ENCODE measurements at regions not wholly inside any gene's neighbourhood (a gene's known extent, or its start where the extent isn't known, plus 50 kb on each side); places are given as distances from the start of the nearest gene placed in this dataset.
A peak's percentile ranks its signal among the peaks of the same experiment; 100 is the strongest.

- H3K4me3 ChIP-seq (ENCODE audit: extremely low read depth in 1 of 4, insufficient read depth in 2 of 4, low read depth in 3 of 4, low read length in 4 of 4), result no peak overlapping the region
- H2BK5ac ChIP-seq (ENCODE audit: low read depth, low read length), result no peak overlapping the region
- H3K27ac ChIP-seq (ENCODE audit: low read depth, low read length), result no peak overlapping the region
- WGBS, 2 experiments (ENCODE audit: extremely low coverage in 1 of 2, insufficient coverage in 1 of 2, insufficient read length in 1 of 2, insufficient replicate concordance in 2 of 2, low coverage in 1 of 2, low lambda C conversion rate in 2 of 2, missing lambda C conversion rate in 1 of 2), result 47% methylated on average over 11 of the region's 11 CpGs; no CpG with 5 or more reads in 1 of the 2 experiments
- H2BK120ac ChIP-seq (replicated peaks; ENCODE audit: low read depth, low read length), result no peak overlapping the region
- H4K8ac ChIP-seq (ENCODE audit: extremely low read depth, insufficient read depth, low read length), result no peak overlapping the region
- H4K5ac ChIP-seq (ENCODE audit: insufficient read length, low read depth, low read length), result no peak overlapping the region
- H3K79me1 ChIP-seq (ENCODE audit: low read depth, low read length), result no peaks in the 10 kb centered on the region
- H2BK12ac ChIP-seq (ENCODE audit: low read depth, low read length), result no peak overlapping the region
- H3K56ac ChIP-seq (replicated peaks; ENCODE audit: insufficient read length, low read depth, low read length), result no peak overlapping the region
- no peaks in the 10 kb centered on the region for H3K4me1 ChIP-seq (replicated peaks in 1 of 4; ENCODE audit: control insufficient read depth in 3 of 4, insufficient read depth in 4 of 4, low read length in 3 of 4)
- ChIA-PET CTCF (ENCODE audit: partially characterized antibody) (interaction anchor here (0.6 to 5.6 kb wide), 24 partner anchors 9 to 506 kb away, joined by 3 to 35 read pairs (median 4); no protein-coding TSS in a partner anchor), POLR2A (ENCODE audit: partially characterized antibody) (interaction anchor here (0.7 to 1.8 kb wide), 2 partner anchors 13 to 45 kb away, joined by 3 to 5 read pairs; no protein-coding TSS in a partner anchor)
- H3K9ac ChIP-seq (replicated peaks in 1 of 4; ENCODE audit: extremely low read depth in 1 of 4, low read depth in 3 of 4, low read length in 3 of 4), result no peak overlapping the region
- no peaks in the 10 kb centered on the region for H3K79me2 ChIP-seq (ENCODE audit: control insufficient read depth in 1 of 2, insufficient read depth in 2 of 2, low read length in 2 of 2)
- no peaks in the 10 kb centered on the region for H3K23me2 ChIP-seq (ENCODE audit: low read depth, low read length)
- H3K18ac ChIP-seq (ENCODE audit: extremely low read depth, low read length), result no peak overlapping the region
- no peaks in the 10 kb centered on the region for H4K20me1 ChIP-seq (replicated peaks in 1 of 2; ENCODE audit: control insufficient read depth in 1 of 2, insufficient read depth in 2 of 2, low read length in 2 of 2)
- H2BK20ac ChIP-seq (ENCODE audit: low read length), result no peak overlapping the region
- H2BK15ac ChIP-seq (ENCODE audit: low read length), result no peak overlapping the region
- no peak overlapping the region for H3K4me2 ChIP-seq (ENCODE audit: insufficient read depth in 1 of 2, low read depth in 2 of 2, low read length in 2 of 2)
- no peak overlapping the region for H3K4ac ChIP-seq (replicated peaks; ENCODE audit: insufficient read length, low read depth, low read length)
- H3K23ac ChIP-seq (ENCODE audit: insufficient read length), result no peak overlapping the region
- H3K27me3 ChIP-seq (replicated peaks in 1 of 4; ENCODE audit: control insufficient read depth in 3 of 4, extremely low read depth in 1 of 4, insufficient read depth in 3 of 4, low read length in 3 of 4), result no peaks in the 10 kb centered on the region
- H2AK5ac ChIP-seq (ENCODE audit: low read depth, low read length), result no peak overlapping the region
- H3K9me3 ChIP-seq (ENCODE audit: insufficient read depth in 2 of 2, low read depth in 1 of 2, low read length in 1 of 2), result no peaks in the 10 kb centered on the region
- peak; percentile 46 to 79 for DNase-seq (ENCODE audit: low read depth in 1 of 2, low spot score in 2 of 2)
- no peak overlapping the region for H3K14ac ChIP-seq (ENCODE audit: insufficient read length)
- H2AFZ ChIP-seq (ENCODE audit: low read length), result peak overlapping the region; percentile 59; the same call in 1 of the 2 replicates
- no peaks in the 10 kb centered on the region for H3K36me3 ChIP-seq (ENCODE audit: control insufficient read depth in 2 of 4, insufficient read depth in 4 of 4, low read length in 3 of 4)
- no peak overlapping the region for H4K91ac ChIP-seq (replicated peaks; ENCODE audit: insufficient read length, low read length)
- peak; percentile 86 for FAIRE-seq
- TF ChIP-seq CTCF (IDR thresholded peaks at IDR 0.05; ENCODE audit: control extremely low read depth in 1 of 3, insufficient read depth in 1 of 3, low read depth in 1 of 3, low read length in 3 of 3) (peak; percentile 70 to 87 (median 84)), RAD21 (IDR thresholded peaks at IDR 0.05 in 1 of 2, conservative IDR thresholded peaks at IDR 0.05 in 1 of 2; ENCODE audit: low read depth in 2 of 2, low read length in 2 of 2) (peak; percentile 96 to 97)
Observed at GRCh38 chr21:31604591-31605190, 54.8 kb upstream of the SOD1 start.
